H9 (cell line): ENCODE measurements at regions not wholly inside any gene's neighbourhood (a gene's known extent, or its start where the extent isn't known, plus 50 kb on each side); places are given as distances from the start of the nearest gene placed in this dataset.

Experiments
- DNase-seq: peaks from one replicate; pipeline ENCODE4 v3.0.0-alpha.2; 2017
- H2AFZ ChIP-seq: one replicate; pipeline ENCODE4 v1.6.1; 2013; ENCODE audit warnings: mild to moderate bottlenecking, low read length, control low read depth, moderate library complexity
- H2AK5ac ChIP-seq: 2 replicates; pipeline ENCODE4 v1.6.1; 2013; ENCODE audit warnings: low read length, control low read depth, mixed read lengths; ENCODE audit not compliant: insufficient read length
- H2BK120ac ChIP-seq: one replicate; pipeline ENCODE4 v1.6.1; 2013; ENCODE audit warnings: low read depth, mild to moderate bottlenecking, low read length, control low read depth, inconsistent platforms; ENCODE audit not compliant: poor library complexity, severe bottlenecking
- H2BK12ac ChIP-seq: 2 replicates; pipeline ENCODE4 v1.6.1; 2013; ENCODE audit warnings: low read length, control low read depth, mixed read lengths, low read depth; ENCODE audit not compliant: insufficient read length
- H2BK15ac ChIP-seq: 2 replicates; pipeline ENCODE4 v1.6.1; 2013; ENCODE audit warnings: low read depth, low read length, control low read depth
- H2BK20ac ChIP-seq: one replicate; pipeline ENCODE4 v1.6.1; 2013; ENCODE audit warnings: low read depth, mild to moderate bottlenecking, low read length, control low read depth, inconsistent platforms; ENCODE audit not compliant: poor library complexity, severe bottlenecking
- H2BK5ac ChIP-seq: 2 replicates; pipeline ENCODE4 v1.6.1; 2013; ENCODE audit warnings: low read length, control low read depth, mixed read lengths; ENCODE audit not compliant: insufficient read length
- H3K14ac ChIP-seq: 2 replicates; pipeline ENCODE4 v1.6.1; 2013; ENCODE audit warnings: low read length, control low read depth; ENCODE audit not compliant: insufficient read depth
- H3K18ac ChIP-seq: 2 replicates; pipeline ENCODE4 v1.6.1; 2013; ENCODE audit warnings: low read depth, mild to moderate bottlenecking, mixed read lengths, low read length, control low read depth; ENCODE audit not compliant: insufficient read length
- H3K23ac ChIP-seq: 2 replicates; pipeline ENCODE4 v1.6.1; 2013; ENCODE audit warnings: low read length, control low read depth, mixed read lengths, low read depth; ENCODE audit not compliant: insufficient read length
- H3K23me2 ChIP-seq: 2 replicates; pipeline ENCODE4 v1.6.1; 2013; ENCODE audit warnings: low read depth, mild to moderate bottlenecking, mixed read lengths, low read length, control low read depth; ENCODE audit not compliant: insufficient read length, poor library complexity, severe bottlenecking
- H3K27ac ChIP-seq: 2 replicates; pipeline ENCODE4 v1.5.1; 2013; ENCODE audit warnings: low read length, control low read depth, mixed read lengths, low read depth; ENCODE audit not compliant: insufficient read length
- H3K27me3 ChIP-seq: 2 replicates; pipeline ENCODE4 v1.6.1; 2013; ENCODE audit warnings: low read length, control low read depth, inconsistent platforms; ENCODE audit not compliant: insufficient read depth
- H3K4ac ChIP-seq: 2 replicates; pipeline ENCODE4 v1.6.1; 2013; ENCODE audit warnings: low read depth, mild to moderate bottlenecking, control low read depth, inconsistent platforms, low read length, moderate library complexity
- H3K4me1 ChIP-seq: 2 replicates; pipeline ENCODE4 v1.6.1; 2013; ENCODE audit warnings: low read length, control low read depth, inconsistent platforms; ENCODE audit not compliant: insufficient read depth
- H3K4me2 ChIP-seq: 2 replicates; pipeline ENCODE4 v1.6.1; 2013; ENCODE audit warnings: low read length, control low read depth, mixed read lengths; ENCODE audit not compliant: insufficient read length, insufficient read depth
- H3K56ac ChIP-seq: 2 replicates; pipeline ENCODE4 v1.6.1; 2013; ENCODE audit warnings: low read depth, mild to moderate bottlenecking, mixed read lengths, low read length, control low read depth; ENCODE audit not compliant: insufficient read length
- H3K79me1 ChIP-seq: 2 replicates; pipeline ENCODE4 v1.6.1; 2013; ENCODE audit warnings: low read depth, mild to moderate bottlenecking, moderate library complexity, low read length, control low read depth, inconsistent platforms; ENCODE audit not compliant: insufficient read depth, poor library complexity, severe bottlenecking
- H3K79me2 ChIP-seq: 2 replicates; pipeline ENCODE4 v1.6.1; 2013; ENCODE audit warnings: low read length, control low read depth, inconsistent platforms; ENCODE audit not compliant: insufficient read depth
- H3K9ac ChIP-seq: 2 replicates; pipeline ENCODE4 v1.6.1; 2013; ENCODE audit warnings: low read length, control low read depth, mixed read lengths; ENCODE audit not compliant: insufficient read length; ENCODE audit errors: extremely low read depth
- H3K9me3 ChIP-seq: one replicate; pipeline ENCODE4 v1.6.1; 2013; ENCODE audit warnings: low read depth, low read length, inconsistent platforms; ENCODE audit not compliant: control insufficient read depth
- H3T11ph ChIP-seq: one replicate; pipeline ENCODE4 v1.6.1; 2013; ENCODE audit warnings: mild to moderate bottlenecking, low read length, control low read depth, inconsistent platforms
- H4K20me1 ChIP-seq: one replicate; pipeline ENCODE4 v1.6.1; 2013; ENCODE audit not compliant: control insufficient read depth, insufficient read length, insufficient read depth
- H4K5ac ChIP-seq: 2 replicates; pipeline ENCODE4 v1.6.1; 2013; ENCODE audit warnings: low read depth, mild to moderate bottlenecking, mixed read lengths, low read length, control low read depth; ENCODE audit not compliant: insufficient read length
- H4K8ac ChIP-seq: replicated peaks from 2 replicates; pipeline ENCODE4 v1.6.1; 2013; ENCODE audit warnings: low read length, control low read depth, mixed read lengths, low read depth; ENCODE audit not compliant: insufficient read length
- H4K91ac ChIP-seq: 2 replicates; pipeline ENCODE4 v1.6.1; 2013; ENCODE audit warnings: low read depth, mild to moderate bottlenecking, moderate library complexity, mixed read lengths, low read length, control low read depth; ENCODE audit not compliant: insufficient read length
- H3K27ac Mint-ChIP-seq, 3 experiments: 2 replicates in 2 of 3; 3 replicates in 1 of 3; pipeline ENCODE4 v1.8.0; 2020 to 2021; ENCODE audit warnings: mixed read lengths in 3 of 3, mild to moderate bottlenecking in 1 of 3, moderate library complexity in 1 of 3
- H3K27me3 Mint-ChIP-seq: 2 replicates; pipeline ENCODE4 v1.8.0; 2021; ENCODE audit warnings: low read depth, mild to moderate bottlenecking, moderate library complexity, mixed read lengths
- H3K36me3 Mint-ChIP-seq, 3 experiments: 2 replicates in 2 of 3; 3 replicates in 1 of 3; pipeline ENCODE4 v1.8.0; 2020 to 2021; ENCODE audit warnings: low read depth in 3 of 3, mixed read lengths in 3 of 3; ENCODE audit not compliant: insufficient read depth in 1 of 3
- H3K4me1 Mint-ChIP-seq, 2 experiments: 2 replicates each; pipeline ENCODE4 v1.8.0; 2020; ENCODE audit warnings: mixed read lengths in 2 of 2
- H3K4me3 Mint-ChIP-seq, 2 experiments: 2 replicates in 1 of 2; 3 replicates in 1 of 2; pipeline ENCODE4 v1.8.0; 2020 to 2021; ENCODE audit warnings: mild to moderate bottlenecking in 2 of 2, mixed read lengths in 2 of 2, moderate library complexity in 1 of 2
- H3K9me3 Mint-ChIP-seq, 2 experiments: 2 replicates in 1 of 2; 3 replicates in 1 of 2; pipeline ENCODE4 v1.8.0; 2020; ENCODE audit warnings: mild to moderate bottlenecking in 2 of 2, mixed read lengths in 2 of 2, moderate library complexity in 1 of 2
- CTCF ChIP-seq: fragments of 200-600 bp; sonication (generic); conservative IDR thresholded peaks from 3 replicates; pipeline ENCODE4 v1.8.0; 2021; ENCODE audit warnings: antibody characterized with exemption, mild to moderate bottlenecking
- WGBS: extraction: QIAGEN DNeasy Blood & Tissue Kit; methylation state at CpG from one replicate; pipeline ENCODE4 v1.1.7; 2013; ENCODE audit warnings: missing lambda C conversion rate, low lambda C conversion rate, mixed read lengths; ENCODE audit not compliant: insufficient read length; ENCODE audit errors: extremely low coverage; 5-methylcytosine and 5-hydroxymethylcytosine counted together

GRCh38 chr4:17189401-17189720 lies 290.9 kb upstream of the LDB2 start:
- Histone ChIP-seq H2BK20ac (no peak overlapping the region), H3K23ac (no peak overlapping the region), H2BK12ac (no peak overlapping the region), H3K14ac (no peak overlapping the region), H2BK120ac (no peak overlapping the region), H3K27me3 (no peaks in the 10 kb centered on the region), H3K4me2 (no peak overlapping the region), H3K4ac (no peak overlapping the region), H4K91ac (no peak overlapping the region), H4K20me1 (no peaks in the 10 kb centered on the region), H3K79me2 (no peaks in the 10 kb centered on the region), H4K8ac (no peak overlapping the region), H3K56ac (no peak overlapping the region), H3K79me1 (no peaks in the 10 kb centered on the region), H3K23me2 (no peaks in the 10 kb centered on the region), H2AFZ (no peak overlapping the region), H2BK15ac (no peak overlapping the region), H4K5ac (no peak overlapping the region), H3K18ac (no peak overlapping the region), H3K4me1 (peaks cover 6% of the 10 kb centered on the region), H2BK5ac (no peak overlapping the region), H3T11ph (no peak overlapping the region), H2AK5ac (no peak overlapping the region), H3K27ac (no peak overlapping the region), H3K9me3 (no peaks in the 10 kb centered on the region), H3K9ac (no peak overlapping the region)
- Mint-ChIP-seq H3K27me3 (peaks cover 7% of the 10 kb centered on the region), H3K4me3 (no peak overlapping the region), H3K4me1 (peaks cover 28 to 30% of the 10 kb centered on the region in 2 experiments), H3K9me3 (peaks cover 8 to 16% of the 10 kb centered on the region in 2 experiments; a peak in 4 of 5 replicates), H3K27ac (no peak overlapping the region), H3K36me3 (peaks cover 0 to 9% (median 9%) of the 10 kb centered on the region in 3 experiments; a peak in 5 of 7 replicates)
- no peak for DNase-seq
- TF ChIP-seq CTCF, result no peak
- no CpG with 5 or more reads among the region's 4 CpGs for WGBS
